ENCODE measurements at regions not wholly inside any gene's neighbourhood (a gene's known extent, or its start where the extent isn't known, plus 50 kb on each side); places are given as distances from the start of the nearest gene placed in this dataset.

- no peak for ATAC-seq
- TF ChIP-seq ZFP30 (CRISPR knock-in tag; IDR thresholded peaks at IDR 0.05) = no peak
- TF ChIP-seq GLIS3 (CRISPR knock-in tag; IDR thresholded peaks at IDR 0.05) = no peak
- no peak for TF ChIP-seq PPARA (CRISPR knock-in tag; IDR thresholded peaks at IDR 0.05; ENCODE audit: borderline replicate concordance)
- TF ChIP-seq, protein P1, sequence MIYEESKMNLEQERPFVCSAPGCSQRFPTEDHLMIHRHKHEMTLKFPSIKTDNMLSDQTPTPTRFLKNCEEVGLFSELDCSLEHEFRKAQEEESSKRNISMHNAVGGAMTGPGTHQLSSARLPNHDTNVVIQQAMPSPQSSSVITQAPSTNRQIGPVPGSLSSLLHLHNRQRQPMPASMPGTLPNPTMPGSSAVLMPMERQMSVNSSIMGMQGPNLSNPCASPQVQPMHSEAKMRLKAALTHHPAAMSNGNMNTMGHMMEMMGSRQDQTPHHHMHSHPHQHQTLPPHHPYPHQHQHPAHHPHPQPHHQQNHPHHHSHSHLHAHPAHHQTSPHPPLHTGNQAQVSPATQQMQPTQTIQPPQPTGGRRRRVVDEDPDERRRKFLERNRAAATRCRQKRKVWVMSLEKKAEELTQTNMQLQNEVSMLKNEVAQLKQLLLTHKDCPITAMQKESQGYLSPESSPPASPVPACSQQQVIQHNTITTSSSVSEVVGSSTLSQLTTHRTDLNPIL (CRISPR knock-in tag; IDR thresholded peaks at IDR 0.05; ENCODE audit: low read depth) = no peak
- no peak for TF ChIP-seq CSRNP3 (CRISPR knock-in tag; IDR thresholded peaks at IDR 0.05)
- TF ChIP-seq PATZ1 (CRISPR knock-in tag; IDR thresholded peaks at IDR 0.05; ENCODE audit: borderline replicate concordance) = no peak
- no peak for TF ChIP-seq TCF4 (CRISPR knock-in tag; IDR thresholded peaks at IDR 0.05; ENCODE audit: borderline replicate concordance)
- no peak for TF ChIP-seq ZFP3 (CRISPR knock-in tag; IDR thresholded peaks at IDR 0.05)
- TF ChIP-seq CSDC2 (CRISPR knock-in tag; IDR thresholded peaks at IDR 0.05) = no peak
- no peak for TF ChIP-seq ZNF70 (CRISPR knock-in tag; IDR thresholded peaks at IDR 0.05)
- TF ChIP-seq ZNF8 (CRISPR knock-in tag; IDR thresholded peaks at IDR 0.05) = no peak
These were observed 627.1 kb upstream of the WWC1 start for GRCh38 chr5:167664222-167664804.

- ATAC-seq = no peak
- TF ChIP-seq CSDC2 (CRISPR knock-in tag; IDR thresholded peaks at IDR 0.05) (no peak), ZFP3 (CRISPR knock-in tag; IDR thresholded peaks at IDR 0.05) (no peak), PATZ1 (CRISPR knock-in tag; IDR thresholded peaks at IDR 0.05; ENCODE audit: borderline replicate concordance) (no peak), CSRNP3 (CRISPR knock-in tag; IDR thresholded peaks at IDR 0.05) (no peak), SNAI2 (CRISPR knock-in tag; IDR thresholded peaks at IDR 0.05) (no peak), TSHZ2 (CRISPR knock-in tag; IDR thresholded peaks at IDR 0.05) (no peak)
These were observed 625.5 kb upstream of the WWC1 start for GRCh38 chr5:167665841-167666375.

GRCh38 chr5:167671176-167671575 lies 620.3 kb upstream of the WWC1 start:
- no peak for ATAC-seq
- no peak for TF ChIP-seq CSRNP3 (CRISPR knock-in tag; IDR thresholded peaks at IDR 0.05)
- TF ChIP-seq CSDC2 (CRISPR knock-in tag; IDR thresholded peaks at IDR 0.05) = no peak
- TF ChIP-seq, protein P2, sequence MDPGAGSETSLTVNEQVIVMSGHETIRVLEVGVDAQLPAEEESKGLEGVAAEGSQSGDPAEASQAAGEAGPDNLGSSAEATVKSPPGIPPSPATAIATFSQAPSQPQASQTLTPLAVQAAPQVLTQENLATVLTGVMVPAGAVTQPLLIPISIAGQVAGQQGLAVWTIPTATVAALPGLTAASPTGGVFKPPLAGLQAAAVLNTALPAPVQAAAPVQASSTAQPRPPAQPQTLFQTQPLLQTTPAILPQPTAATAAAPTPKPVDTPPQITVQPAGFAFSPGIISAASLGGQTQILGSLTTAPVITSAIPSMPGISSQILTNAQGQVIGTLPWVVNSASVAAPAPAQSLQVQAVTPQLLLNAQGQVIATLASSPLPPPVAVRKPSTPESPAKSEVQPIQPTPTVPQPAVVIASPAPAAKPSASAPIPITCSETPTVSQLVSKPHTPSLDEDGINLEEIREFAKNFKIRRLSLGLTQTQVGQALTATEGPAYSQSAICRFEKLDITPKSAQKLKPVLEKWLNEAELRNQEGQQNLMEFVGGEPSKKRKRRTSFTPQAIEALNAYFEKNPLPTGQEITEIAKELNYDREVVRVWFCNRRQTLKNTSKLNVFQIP (CRISPR knock-in tag; IDR thresholded peaks at IDR 0.05; ENCODE audit: borderline replicate concordance, low read depth) = no peak
- no peak for TF ChIP-seq PPARA (CRISPR knock-in tag; IDR thresholded peaks at IDR 0.05; ENCODE audit: borderline replicate concordance)
- no peak for TF ChIP-seq RARB (CRISPR knock-in tag; IDR thresholded peaks at IDR 0.05)
- no peak for TF ChIP-seq PATZ1 (CRISPR knock-in tag; IDR thresholded peaks at IDR 0.05; ENCODE audit: borderline replicate concordance)
- no peak for TF ChIP-seq ZNF70 (CRISPR knock-in tag; IDR thresholded peaks at IDR 0.05)
- no peak for TF ChIP-seq BACH2 (CRISPR knock-in tag; IDR thresholded peaks at IDR 0.05; ENCODE audit: borderline replicate concordance)
- no peak for TF ChIP-seq ESRRG (CRISPR knock-in tag; IDR thresholded peaks at IDR 0.05)
- no peak for TF ChIP-seq ZNF565 (CRISPR knock-in tag; conservative IDR thresholded peaks at IDR 0.05; ENCODE audit: low read depth)
- no peak for TF ChIP-seq ARNTL (CRISPR knock-in tag; IDR thresholded peaks at IDR 0.05; ENCODE audit: borderline replicate concordance, low read depth)
- no peak for TF ChIP-seq ZNF8 (CRISPR knock-in tag; IDR thresholded peaks at IDR 0.05)
- TF ChIP-seq ISL1 (CRISPR knock-in tag; IDR thresholded peaks at IDR 0.05) = no peak

Measured in SK-N-SH treated with all-trans-retinoic acid at 6 μM for 48 hours (cell line).